ENCODE measurements at regions not wholly inside any gene's neighbourhood (a gene's known extent, or its start where the extent isn't known, plus 50 kb on each side); places are given as distances from the start of the nearest gene placed in this dataset.

- TF ChIP-seq POLR2A (IDR thresholded peaks at IDR 0.05), result no peak
- TF ChIP-seq POLR2AphosphoS5 (IDR thresholded peaks at IDR 0.05), result no peak
- no peak for TF ChIP-seq CTCF (IDR thresholded peaks at IDR 0.05)
- no peak for TF ChIP-seq EP300 (IDR thresholded peaks at IDR 0.05)
- no peak overlapping the region for H3K4me3 ChIP-seq
- no peak overlapping the region for H3K27ac ChIP-seq
- 67% methylated on average over 1 of the region's 1 CpG for WGBS
- DNase-seq (ENCODE audit: low spot score in 2 of 2), result no peak
- no peaks in the 10 kb centered on the region for H3K4me1 ChIP-seq
- no peaks in the 10 kb centered on the region for H3K9me3 ChIP-seq
- no peaks in the 10 kb centered on the region for H3K27me3 ChIP-seq
- H3K36me3 ChIP-seq, result no peaks in the 10 kb centered on the region
Observed at GRCh38 chr4:115433491-115433890, 320.1 kb upstream of the NDST4 start.

GRCh38 chr4:115430024-115430423, 316.6 kb upstream of the NDST4 start:
- Histone ChIP-seq H3K9me3 (no peaks in the 10 kb centered on the region), H3K36me3 (no peaks in the 10 kb centered on the region), H3K4me1 (no peaks in the 10 kb centered on the region), H3K4me3 (no peak overlapping the region), H3K27me3 (no peaks in the 10 kb centered on the region), H3K27ac (no peak overlapping the region)
- DNase-seq (ENCODE audit: low spot score in 2 of 2), result no peak
- 52% methylated on average over 3 of the region's 3 CpGs for WGBS
- no peak for TF ChIP-seq POLR2A (IDR thresholded peaks at IDR 0.05)

- no peaks in the 10 kb centered on the region for H3K36me3 ChIP-seq
- 33% methylated on average over 1 of the region's 1 CpG for WGBS
- no peak for TF ChIP-seq POLR2A (IDR thresholded peaks at IDR 0.05)
- TF ChIP-seq EP300 (IDR thresholded peaks at IDR 0.05), result no peak
- TF ChIP-seq CTCF (IDR thresholded peaks at IDR 0.05), result no peak
- no peak for TF ChIP-seq POLR2AphosphoS5 (IDR thresholded peaks at IDR 0.05)
- no peak overlapping the region for H3K4me3 ChIP-seq
- H3K4me1 ChIP-seq, result no peaks in the 10 kb centered on the region
- no peak overlapping the region for H3K27ac ChIP-seq
- no peak for DNase-seq (ENCODE audit: low spot score in 2 of 2)
- no peaks in the 10 kb centered on the region for H3K27me3 ChIP-seq
- no peaks in the 10 kb centered on the region for H3K9me3 ChIP-seq
Observed at GRCh38 chr4:115428455-115428854, 315.0 kb upstream of the NDST4 start.

- WGBS, result 69% methylated on average over 1 of the region's 1 CpG
- no peak for TF ChIP-seq POLR2AphosphoS5 (IDR thresholded peaks at IDR 0.05)
- no peak for TF ChIP-seq CTCF (IDR thresholded peaks at IDR 0.05)
- TF ChIP-seq EP300 (IDR thresholded peaks at IDR 0.05), result no peak
- no peak for TF ChIP-seq POLR2A (IDR thresholded peaks at IDR 0.05)
- Histone ChIP-seq H3K27ac (no peak overlapping the region), H3K4me1 (no peaks in the 10 kb centered on the region), H3K9me3 (peaks cover 5% of the 10 kb centered on the region), H3K4me3 (no peak overlapping the region), H3K27me3 (no peaks in the 10 kb centered on the region), H3K36me3 (no peaks in the 10 kb centered on the region)
- DNase-seq (ENCODE audit: low spot score in 2 of 2), result no peak
Observed at GRCh38 chr4:115424852-115425251, 311.4 kb upstream of the NDST4 start.

- no peak overlapping the region for H3K27ac ChIP-seq
- WGBS, result 83% methylated on average over 8 of the region's 8 CpGs
Observed at GRCh38 chr4:115418635-115419396, 305.4 kb upstream of the NDST4 start.

More at GRCh38 chr4:115418635-115419396, 305.4 kb upstream of the NDST4 start:
- TF ChIP-seq POLR2A (IDR thresholded peaks at IDR 0.05) (no peak), EP300 (IDR thresholded peaks at IDR 0.05) (no peak), POLR2AphosphoS5 (IDR thresholded peaks at IDR 0.05) (no peak), CTCF (IDR thresholded peaks at IDR 0.05) (no peak)
- DNase-seq (ENCODE audit: low spot score in 2 of 2), result no peak
- H3K4me1 ChIP-seq, result no peaks in the 10 kb centered on the region
- H3K36me3 ChIP-seq, result no peaks in the 10 kb centered on the region
- H3K4me3 ChIP-seq, result no peak overlapping the region
- no peaks in the 10 kb centered on the region for H3K27me3 ChIP-seq
- H3K9me3 ChIP-seq, result peaks cover 12% of the 10 kb centered on the region

Measured in suprapubic skin (tissue), 4 donors.